Stimulated activated naive CD8-positive, alpha-beta T cell treated with anti-CD3 and anti-CD28 coated beads, Interleukin-15, Interleukin-2, amounts not matched to agents 100 ng/mL and 50 ng/mL, for 24 hours (primary cell): ENCODE measurements at regions not wholly inside any gene's neighbourhood (a gene's known extent, or its start where the extent isn't known, plus 50 kb on each side); places are given as distances from the start of the nearest gene placed in this dataset.

Experiments used
- H3K27ac Mint-ChIP-seq: one replicate; pipeline ENCODE4 v1.8.0; 2021; ENCODE audit warnings: mild to moderate bottlenecking, mixed read lengths
- H3K27me3 Mint-ChIP-seq: one replicate; pipeline ENCODE4 v1.8.0; 2021; ENCODE audit warnings: mixed read lengths
- H3K36me3 Mint-ChIP-seq: one replicate; pipeline ENCODE4 v1.8.0; 2021; ENCODE audit warnings: low read depth, mixed read lengths
- H3K4me1 Mint-ChIP-seq: one replicate; pipeline ENCODE4 v1.8.0; 2021; ENCODE audit warnings: low read depth, mixed read lengths
- H3K4me3 Mint-ChIP-seq: one replicate; pipeline ENCODE4 v1.8.0; 2021; ENCODE audit warnings: mild to moderate bottlenecking, mixed read lengths
- H3K9me3 Mint-ChIP-seq: one replicate; pipeline ENCODE4 v1.8.0; 2021; ENCODE audit warnings: mixed read lengths

DNA sequence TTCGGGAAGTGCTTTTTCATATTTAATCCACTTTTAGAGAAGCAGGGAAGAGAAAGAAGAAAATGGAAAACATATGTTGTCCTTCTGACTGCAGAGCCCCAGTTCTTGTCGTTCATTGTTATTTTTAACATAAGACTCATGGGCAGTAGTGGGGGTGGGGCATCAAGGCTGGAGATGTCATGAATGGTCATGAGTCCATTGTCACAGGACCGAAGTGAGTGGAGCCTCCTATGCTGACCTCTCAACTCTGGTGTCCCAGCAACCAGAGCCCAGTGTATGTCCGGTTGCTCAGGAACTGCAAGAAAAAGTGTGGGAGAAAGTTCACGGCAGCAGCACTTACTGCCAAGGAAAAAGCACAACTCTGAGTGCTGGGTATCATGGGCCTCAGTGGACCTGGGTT, 108.6 kb downstream of the BANF2 start:
- Mint-ChIP-seq H3K4me3 (no peak overlapping the region), H3K36me3 (no peaks in the 10 kb centered on the region), H3K4me1 (no peaks in the 10 kb centered on the region), H3K9me3 (no peaks in the 10 kb centered on the region), H3K27ac (no peak overlapping the region), H3K27me3 (no peaks in the 10 kb centered on the region)

DNA sequence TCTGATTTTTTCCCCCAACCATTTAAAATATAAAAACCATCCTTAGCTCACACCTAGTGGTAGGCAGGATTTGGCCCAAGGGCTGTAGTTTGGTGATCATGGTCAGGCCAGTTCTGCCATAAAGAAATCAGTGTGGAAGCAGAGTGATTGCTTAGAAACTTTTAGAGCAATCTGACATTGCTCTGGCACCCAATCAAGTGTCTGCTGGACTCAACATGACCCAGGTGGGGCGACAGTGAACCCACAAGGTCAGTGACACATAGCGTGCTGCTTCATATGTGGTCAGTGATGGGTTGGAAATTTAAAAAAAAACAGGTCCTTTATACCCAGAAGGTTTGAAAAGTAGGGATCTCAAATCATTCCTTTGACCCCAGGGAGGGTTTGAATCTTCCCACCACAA, 107.9 kb downstream of the BANF2 start:
- Mint-ChIP-seq H3K36me3 (no peaks in the 10 kb centered on the region), H3K4me1 (no peaks in the 10 kb centered on the region), H3K27ac (no peak overlapping the region), H3K4me3 (no peak overlapping the region), H3K27me3 (no peaks in the 10 kb centered on the region), H3K9me3 (no peaks in the 10 kb centered on the region)

DNA sequence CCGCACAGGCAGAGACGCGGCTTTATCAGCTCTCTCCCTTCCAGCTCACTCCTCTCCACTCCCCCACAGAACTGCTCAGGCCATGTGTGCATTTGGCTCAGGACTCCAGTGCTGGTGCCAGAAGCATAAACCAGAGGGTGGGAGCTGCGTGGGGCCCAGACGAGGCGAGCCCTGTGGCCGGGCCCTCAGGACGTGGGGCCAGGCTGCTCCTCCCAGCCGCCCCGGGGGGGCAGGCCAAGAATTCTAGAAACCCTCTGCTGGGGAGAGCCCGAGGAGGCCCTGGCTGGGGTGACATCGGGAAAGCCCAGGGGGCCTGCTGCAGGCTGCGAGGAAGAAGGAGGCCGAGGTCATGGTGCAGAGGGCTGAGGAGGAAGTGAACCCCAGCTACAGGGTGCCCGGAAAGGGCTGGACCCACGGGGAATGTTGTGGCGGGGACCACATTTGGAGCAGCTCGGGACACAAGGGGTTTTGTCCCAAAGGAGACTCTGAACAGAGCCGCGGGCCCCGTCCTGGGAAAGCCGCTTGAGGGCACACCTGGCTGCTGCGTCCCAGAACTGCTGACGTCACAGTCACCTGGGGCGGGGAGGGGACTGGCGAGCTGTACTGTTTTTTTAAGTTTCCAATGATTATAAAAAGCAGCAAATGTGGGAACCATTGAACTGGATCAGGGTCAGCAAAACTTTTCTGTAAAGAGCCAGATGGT, 107.1 kb downstream of the BANF2 start:
- Mint-ChIP-seq H3K36me3 (no peaks in the 10 kb centered on the region), H3K27me3 (no peaks in the 10 kb centered on the region), H3K4me3 (no peak overlapping the region), H3K9me3 (no peaks in the 10 kb centered on the region), H3K4me1 (no peaks in the 10 kb centered on the region), H3K27ac (no peak overlapping the region)

DNA sequence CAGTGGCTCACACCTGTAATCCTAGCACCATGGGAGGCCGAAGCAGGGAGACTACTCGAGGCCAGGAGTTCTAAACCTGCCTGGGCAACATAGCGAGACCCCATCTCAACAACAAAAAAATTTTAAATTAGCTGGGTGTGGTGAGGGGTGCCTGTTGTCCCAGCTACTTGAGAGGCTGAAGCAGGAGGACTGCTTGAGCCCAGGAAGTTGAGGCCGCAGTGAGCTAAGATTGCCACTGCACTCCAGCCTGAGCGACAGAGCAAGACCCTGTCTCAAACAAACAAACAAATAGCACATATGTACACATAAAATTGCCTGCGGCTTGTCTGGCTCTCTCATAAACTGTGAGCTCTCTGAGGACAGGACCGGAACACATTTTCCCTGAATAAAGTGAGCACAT, 106.3 kb downstream of the BANF2 start:
- Mint-ChIP-seq H3K27ac (no peak overlapping the region), H3K9me3 (no peaks in the 10 kb centered on the region), H3K4me3 (no peak overlapping the region), H3K27me3 (no peaks in the 10 kb centered on the region), H3K4me1 (no peaks in the 10 kb centered on the region), H3K36me3 (no peaks in the 10 kb centered on the region)

DNA sequence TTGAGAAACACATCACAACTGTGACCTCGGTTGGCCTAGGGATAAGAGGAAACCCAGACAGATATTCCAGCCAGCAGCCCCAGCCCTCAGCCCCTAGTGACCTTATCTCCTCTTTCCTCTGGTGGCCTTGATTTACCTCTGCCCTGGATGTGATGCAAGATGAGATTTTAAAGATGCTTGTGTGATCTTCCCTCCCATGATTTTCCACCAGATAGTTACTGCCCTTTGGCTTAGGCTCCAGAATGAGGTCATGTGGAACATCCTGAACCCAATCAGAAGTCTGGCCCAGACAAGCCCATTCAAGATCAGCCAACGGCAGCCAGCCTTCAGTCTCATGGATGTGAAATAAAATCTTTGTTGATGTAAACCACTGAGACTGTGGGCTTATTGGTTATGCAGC, 104.0 kb downstream of the BANF2 start:
- peaks cover 3% of the 10 kb centered on the region for H3K9me3 Mint-ChIP-seq
- H3K36me3 Mint-ChIP-seq, result no peaks in the 10 kb centered on the region
- no peaks in the 10 kb centered on the region for H3K4me1 Mint-ChIP-seq
- H3K27ac Mint-ChIP-seq, result no peak overlapping the region
- H3K27me3 Mint-ChIP-seq, result peaks cover 12% of the 10 kb centered on the region
- no peak overlapping the region for H3K4me3 Mint-ChIP-seq

DNA sequence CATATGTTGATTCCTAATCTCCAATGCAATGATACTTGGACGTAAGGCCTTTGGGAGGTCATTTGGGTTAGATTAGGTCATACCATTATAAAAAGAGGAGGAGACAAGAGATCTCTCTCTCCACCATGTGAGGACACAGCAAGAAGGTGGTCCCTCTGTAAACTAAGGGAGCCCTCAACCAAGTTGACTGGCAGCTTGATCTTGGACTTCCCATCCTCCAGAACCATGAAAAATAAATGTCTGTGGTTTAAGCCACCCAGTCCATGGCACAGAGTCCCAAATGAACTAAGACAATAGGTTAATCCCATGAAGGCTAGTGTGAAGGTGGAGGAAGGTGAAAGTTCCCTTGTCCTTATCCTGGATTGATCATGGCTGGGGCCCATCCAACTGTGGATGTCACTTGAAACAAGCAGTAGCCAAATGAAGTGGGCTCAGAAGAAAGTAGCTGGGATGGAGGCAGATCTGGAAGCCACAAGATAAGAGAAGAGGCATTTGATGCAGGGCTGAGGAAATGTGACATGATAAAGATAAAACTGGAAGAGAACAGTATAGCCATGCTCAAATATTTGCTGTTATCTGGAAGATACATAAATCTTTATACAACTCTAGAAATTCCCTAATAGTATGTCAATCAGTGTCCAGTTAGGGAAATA, 99.9 kb downstream of the BANF2 start:
- Mint-ChIP-seq H3K27ac (no peak overlapping the region), H3K9me3 (peaks cover 4% of the 10 kb centered on the region), H3K27me3 (peaks cover 22% of the 10 kb centered on the region), H3K4me3 (no peak overlapping the region), H3K4me1 (no peaks in the 10 kb centered on the region), H3K36me3 (no peaks in the 10 kb centered on the region)

DNA sequence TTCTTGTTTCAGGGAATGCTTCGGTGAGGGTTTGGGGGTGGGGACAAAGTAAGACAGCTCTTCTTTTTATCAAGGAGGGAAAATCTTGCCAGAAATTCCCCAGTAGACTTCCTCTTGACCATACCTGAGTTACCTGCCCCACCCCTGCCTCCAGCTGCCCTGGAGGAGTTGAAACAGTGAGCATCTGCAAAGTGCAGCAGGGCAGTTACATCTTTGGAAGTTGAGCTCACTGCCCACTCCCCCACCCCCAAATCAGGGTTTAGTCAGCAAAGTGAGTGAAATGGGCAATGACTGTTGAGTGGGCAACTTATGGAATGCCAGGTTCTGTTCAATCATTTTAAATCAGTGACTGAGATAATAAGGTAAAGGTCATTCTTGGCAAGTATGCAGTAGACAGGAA, 98.8 kb downstream of the BANF2 start:
- no peak overlapping the region for H3K4me3 Mint-ChIP-seq

DNA sequence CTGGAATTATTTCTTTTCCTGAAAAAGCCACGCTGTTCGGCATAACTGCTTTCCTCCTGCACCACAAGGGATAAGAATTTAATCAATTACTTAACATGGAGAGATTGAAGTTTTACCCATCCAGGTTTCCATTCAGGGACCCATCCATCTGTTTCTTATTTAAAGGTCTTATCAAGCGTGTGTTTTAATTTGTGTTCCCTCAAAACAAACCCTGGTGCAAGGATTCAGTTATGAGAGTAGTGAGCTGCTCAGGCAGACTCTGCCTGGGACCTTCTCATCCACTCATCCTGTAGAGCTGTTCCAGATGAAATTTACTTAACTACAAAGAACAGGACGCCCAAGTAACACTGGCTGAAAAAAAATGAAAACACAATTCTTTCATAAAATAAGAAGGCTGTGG, 97.8 kb downstream of the BANF2 start:
- Mint-ChIP-seq H3K27me3 (peaks cover 22% of the 10 kb centered on the region), H3K9me3 (peaks cover 4% of the 10 kb centered on the region), H3K4me3 (no peak overlapping the region)

More for the DNA sequence above, 98.8 kb downstream of the BANF2 start:
- Mint-ChIP-seq H3K4me1 (no peaks in the 10 kb centered on the region), H3K27me3 (peaks cover 22% of the 10 kb centered on the region), H3K9me3 (peaks cover 4% of the 10 kb centered on the region), H3K36me3 (no peaks in the 10 kb centered on the region), H3K27ac (no peak overlapping the region)

DNA sequence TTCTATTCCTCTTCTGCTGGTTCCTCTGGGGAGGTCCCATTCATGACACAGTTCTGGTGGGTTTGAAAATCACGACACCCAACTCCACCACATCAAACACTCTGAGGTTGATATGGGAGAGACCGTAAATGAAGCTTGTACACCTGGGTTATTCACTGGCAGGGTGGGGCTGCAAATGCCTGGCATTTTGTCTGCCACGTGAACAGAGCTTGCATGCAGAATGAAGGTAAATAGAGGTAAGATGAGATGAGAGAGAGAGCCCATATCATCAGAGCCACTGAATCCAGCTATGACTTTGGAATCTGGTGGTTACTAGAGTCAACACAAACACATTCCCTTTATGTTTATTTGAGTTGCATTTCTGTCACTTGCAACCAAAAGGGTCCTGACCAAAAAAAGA, 97.4 kb downstream of the BANF2 start:
- Mint-ChIP-seq H3K4me1 (no peaks in the 10 kb centered on the region), H3K36me3 (no peaks in the 10 kb centered on the region), H3K27me3 (peaks cover 22% of the 10 kb centered on the region), H3K4me3 (no peak overlapping the region), H3K9me3 (peaks cover 4% of the 10 kb centered on the region), H3K27ac (no peak overlapping the region)

More for the DNA sequence above, 97.8 kb downstream of the BANF2 start:
- H3K27ac Mint-ChIP-seq, result no peak overlapping the region
- H3K36me3 Mint-ChIP-seq, result no peaks in the 10 kb centered on the region
- H3K4me1 Mint-ChIP-seq, result no peaks in the 10 kb centered on the region

DNA sequence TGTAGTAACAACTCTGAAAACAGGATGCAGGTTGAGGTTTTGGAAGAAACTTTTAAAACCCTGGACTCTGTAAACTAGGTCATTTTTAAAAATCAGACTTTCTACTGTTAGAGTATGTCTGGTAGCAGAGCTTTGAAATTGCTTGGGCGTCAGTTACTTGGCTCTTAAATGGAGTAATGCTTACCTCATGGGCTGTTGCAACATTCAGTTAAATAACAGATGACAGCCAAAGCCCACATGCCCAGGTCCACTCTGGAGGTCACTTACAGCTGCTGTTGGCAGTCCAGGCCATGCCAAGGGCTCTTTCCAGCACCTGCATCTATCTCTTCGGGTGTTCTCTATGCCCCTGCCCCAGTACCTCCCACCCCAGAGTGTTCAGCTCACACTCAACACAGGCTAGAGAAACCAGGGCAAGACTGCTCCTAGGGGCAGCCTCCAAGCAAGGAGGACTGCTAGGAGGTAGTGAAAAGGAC, 96.4 kb downstream of the BANF2 start:
- Mint-ChIP-seq H3K27me3 (peaks cover 22% of the 10 kb centered on the region), H3K4me1 (no peaks in the 10 kb centered on the region), H3K4me3 (no peak overlapping the region), H3K9me3 (peaks cover 4% of the 10 kb centered on the region), H3K36me3 (no peaks in the 10 kb centered on the region), H3K27ac (no peak overlapping the region)

DNA sequence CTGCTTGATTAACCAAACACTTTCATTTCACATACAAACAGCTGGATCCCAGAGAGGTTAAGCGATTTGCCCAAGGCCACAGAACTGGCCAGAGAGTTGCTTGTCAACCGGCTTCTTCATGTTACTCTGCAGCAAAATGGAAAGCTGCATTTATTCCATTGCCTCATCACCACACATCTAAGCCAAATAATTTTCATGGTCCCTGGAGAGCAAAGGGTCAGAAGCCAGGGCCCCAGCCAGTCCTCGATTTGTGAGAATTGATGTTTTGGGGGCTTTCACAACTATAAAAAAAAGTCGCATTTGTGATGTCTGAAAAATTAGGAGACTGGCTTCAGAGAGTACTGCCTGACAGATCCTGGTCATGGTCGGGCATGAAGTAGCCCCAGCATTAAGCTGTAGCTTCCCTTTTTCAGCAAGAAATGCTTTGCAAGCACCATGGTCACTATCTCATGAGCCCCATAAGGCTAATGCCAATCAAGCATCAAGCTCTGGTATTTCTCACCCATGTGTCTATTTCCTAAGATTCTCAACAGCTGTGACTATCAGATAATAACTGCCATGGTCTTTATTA, 95.8 kb downstream of the BANF2 start:
- Mint-ChIP-seq H3K9me3 (peaks cover 4% of the 10 kb centered on the region), H3K27ac (no peak overlapping the region), H3K4me1 (no peaks in the 10 kb centered on the region), H3K36me3 (no peaks in the 10 kb centered on the region), H3K27me3 (peaks cover 21% of the 10 kb centered on the region), H3K4me3 (no peak overlapping the region)

DNA sequence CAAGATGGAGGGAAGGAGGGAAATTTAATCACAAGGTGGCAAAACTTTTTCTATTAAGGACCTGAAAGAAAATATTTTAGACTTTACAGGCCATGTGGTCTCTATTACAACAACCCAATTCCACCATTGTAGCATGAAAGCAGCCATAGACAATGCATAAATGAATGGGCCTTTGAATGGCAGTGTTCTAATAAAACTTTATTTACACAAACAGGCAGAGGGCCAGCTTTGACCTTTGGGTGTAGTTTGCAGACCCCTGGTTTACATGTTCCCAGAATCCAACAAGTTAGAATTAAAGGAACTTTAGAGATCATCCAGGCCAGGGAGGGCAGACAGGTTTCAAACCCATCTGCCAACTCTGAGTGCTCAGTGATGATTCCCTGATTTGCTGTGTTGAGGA, 95.2 kb downstream of the BANF2 start:
- Mint-ChIP-seq H3K9me3 (peaks cover 4% of the 10 kb centered on the region), H3K27me3 (peaks cover 16% of the 10 kb centered on the region), H3K36me3 (no peaks in the 10 kb centered on the region), H3K4me1 (no peaks in the 10 kb centered on the region), H3K4me3 (no peak overlapping the region), H3K27ac (no peak overlapping the region)

DNA sequence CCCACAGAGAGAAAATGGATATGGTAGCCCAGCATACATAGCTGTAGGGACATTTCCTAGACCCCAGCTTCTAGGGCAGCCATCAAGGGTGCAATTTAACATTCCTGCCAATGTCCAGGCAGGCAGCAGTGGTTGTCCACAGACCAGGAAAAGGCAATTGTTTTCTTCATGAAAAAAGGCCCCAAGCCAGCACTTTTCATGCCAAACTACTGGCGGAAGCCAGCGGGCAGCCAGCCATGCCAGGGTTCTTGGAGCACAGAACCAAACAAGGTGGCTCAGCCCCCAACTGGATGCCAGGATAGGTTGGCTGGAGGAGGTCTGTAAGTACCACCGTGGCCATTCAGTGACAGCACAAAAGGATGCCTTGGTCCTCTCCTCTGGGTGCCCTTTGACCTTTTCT, 94.6 kb downstream of the BANF2 start:
- H3K36me3 Mint-ChIP-seq, result no peaks in the 10 kb centered on the region
- H3K4me3 Mint-ChIP-seq, result no peak overlapping the region
- H3K9me3 Mint-ChIP-seq, result peaks cover 4% of the 10 kb centered on the region
- no peaks in the 10 kb centered on the region for H3K4me1 Mint-ChIP-seq
- H3K27me3 Mint-ChIP-seq, result peaks cover 16% of the 10 kb centered on the region
- no peak overlapping the region for H3K27ac Mint-ChIP-seq

DNA sequence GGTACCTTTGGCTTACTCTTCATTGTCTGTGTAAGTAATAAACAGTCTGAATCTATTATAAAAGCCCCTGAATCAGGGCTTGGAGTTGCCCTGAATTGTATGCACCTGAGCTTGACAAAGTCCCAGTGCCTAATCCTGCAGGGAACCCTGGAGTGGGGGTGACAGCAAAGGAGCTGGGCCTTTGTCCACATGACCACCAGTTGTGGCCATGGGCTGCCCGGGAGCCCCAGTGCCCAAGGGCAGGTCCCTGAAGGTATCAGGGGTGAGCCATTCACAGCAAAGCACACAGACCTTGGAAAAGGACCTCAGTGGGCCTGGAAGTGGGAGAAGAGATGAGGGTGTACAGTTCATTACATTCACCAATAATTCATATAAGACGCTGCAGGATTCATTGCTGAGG, 94.2 kb downstream of the BANF2 start:
- H3K4me3 Mint-ChIP-seq, result no peak overlapping the region
- peaks cover 12% of the 10 kb centered on the region for H3K27me3 Mint-ChIP-seq
- no peaks in the 10 kb centered on the region for H3K4me1 Mint-ChIP-seq
- H3K9me3 Mint-ChIP-seq, result peaks cover 4% of the 10 kb centered on the region
- H3K27ac Mint-ChIP-seq, result no peak overlapping the region
- H3K36me3 Mint-ChIP-seq, result no peaks in the 10 kb centered on the region

DNA sequence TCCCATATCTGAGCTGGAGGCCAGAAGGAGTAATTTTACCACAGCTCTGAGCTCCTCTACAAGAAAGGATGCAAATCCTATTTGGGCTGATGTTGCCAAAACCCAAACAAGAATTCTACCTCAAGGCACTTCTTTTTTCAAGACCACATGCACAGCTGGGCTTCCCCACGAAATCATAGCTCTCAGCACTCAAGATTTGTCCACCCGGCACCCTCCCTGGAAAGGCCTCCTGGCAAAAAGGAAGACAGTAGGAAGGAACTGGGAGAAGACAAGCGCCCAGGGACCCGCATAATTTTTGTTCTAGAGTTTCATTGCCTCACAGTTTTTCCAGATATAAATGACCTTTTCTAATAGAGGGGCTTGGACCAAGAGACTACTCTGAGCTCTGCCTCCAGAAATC, 90.5 kb downstream of the BANF2 start:
- Mint-ChIP-seq H3K27ac (no peak overlapping the region), H3K9me3 (no peaks in the 10 kb centered on the region), H3K4me1 (no peaks in the 10 kb centered on the region), H3K27me3 (no peaks in the 10 kb centered on the region), H3K4me3 (no peak overlapping the region), H3K36me3 (no peaks in the 10 kb centered on the region)
